ENCODE measurements at regions not wholly inside any gene's neighbourhood (a gene's known extent, or its start where the extent isn't known, plus 50 kb on each side); places are given as distances from the start of the nearest gene placed in this dataset.

DNA sequence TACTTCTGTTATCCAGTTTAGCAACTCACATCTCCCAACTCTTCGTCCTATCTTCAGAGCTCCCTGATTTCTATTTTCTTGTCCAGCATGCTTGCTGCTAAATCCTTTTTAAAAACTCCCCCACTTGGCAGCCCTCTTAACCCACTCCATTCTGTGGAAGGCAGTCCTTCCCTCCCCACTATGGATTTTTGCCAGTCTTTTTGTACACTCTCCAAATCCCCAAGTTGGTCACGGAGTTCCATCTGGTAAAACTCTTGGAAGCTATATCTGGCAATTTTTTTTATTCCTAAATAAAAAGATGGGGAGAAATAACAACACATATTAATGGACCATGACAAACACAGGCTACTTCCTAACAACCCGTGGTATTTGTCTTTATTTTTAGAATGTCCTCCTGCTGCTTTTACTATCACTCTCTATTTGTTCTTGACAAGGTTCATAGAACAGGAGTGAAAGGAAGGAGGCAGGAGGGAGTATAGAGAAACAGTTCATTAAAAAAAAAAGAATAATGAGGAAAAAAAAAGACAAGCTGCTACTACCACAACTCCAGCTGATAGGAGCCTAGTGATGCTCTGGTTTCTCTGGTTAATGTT, 120.0 kb upstream of the THSD7B start:
- TF ChIP-seq, protein P1, sequence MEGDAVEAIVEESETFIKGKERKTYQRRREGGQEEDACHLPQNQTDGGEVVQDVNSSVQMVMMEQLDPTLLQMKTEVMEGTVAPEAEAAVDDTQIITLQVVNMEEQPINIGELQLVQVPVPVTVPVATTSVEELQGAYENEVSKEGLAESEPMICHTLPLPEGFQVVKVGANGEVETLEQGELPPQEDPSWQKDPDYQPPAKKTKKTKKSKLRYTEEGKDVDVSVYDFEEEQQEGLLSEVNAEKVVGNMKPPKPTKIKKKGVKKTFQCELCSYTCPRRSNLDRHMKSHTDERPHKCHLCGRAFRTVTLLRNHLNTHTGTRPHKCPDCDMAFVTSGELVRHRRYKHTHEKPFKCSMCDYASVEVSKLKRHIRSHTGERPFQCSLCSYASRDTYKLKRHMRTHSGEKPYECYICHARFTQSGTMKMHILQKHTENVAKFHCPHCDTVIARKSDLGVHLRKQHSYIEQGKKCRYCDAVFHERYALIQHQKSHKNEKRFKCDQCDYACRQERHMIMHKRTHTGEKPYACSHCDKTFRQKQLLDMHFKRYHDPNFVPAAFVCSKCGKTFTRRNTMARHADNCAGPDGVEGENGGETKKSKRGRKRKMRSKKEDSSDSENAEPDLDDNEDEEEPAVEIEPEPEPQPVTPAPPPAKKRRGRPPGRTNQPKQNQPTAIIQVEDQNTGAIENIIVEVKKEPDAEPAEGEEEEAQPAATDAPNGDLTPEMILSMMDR (IDR thresholded peaks at IDR 0.05), result no peak
- TF ChIP-seq POLR2A (IDR thresholded peaks at IDR 0.05), result no peak
- no peak for TF ChIP-seq POLR2AphosphoS5 (IDR thresholded peaks at IDR 0.05)
